ENCODE measurements at regions not wholly inside any gene's neighbourhood (a gene's known extent, or its start where the extent isn't known, plus 50 kb on each side); places are given as distances from the start of the nearest gene placed in this dataset.

GRCh38 chr6:22418714-22419113 lies 121.9 kb upstream of the PRL start:
- CTCF ChIA-PET: no interaction called here

GRCh38 chr6:22421198-22421597 lies 124.4 kb upstream of the PRL start:
- no peaks in the 10 kb centered on the region for H3K36me3 ChIP-seq (ENCODE audit: insufficient read depth, low read length, poor library complexity, severe bottlenecking)
- ChIA-PET POLR2A (ENCODE audit: low non-redundant PET) (no interaction called here), CTCF (no interaction called here)
- DNase-seq (ENCODE audit: low spot score): peak; percentile 53
- BruUV-seq (replicated peaks): no TSS peak
- TF ChIP-seq CTCF (conservative IDR thresholded peaks at IDR 0.05; ENCODE audit: low read depth, low read length): no peak
- TF ChIP-seq EZH2 (IDR thresholded peaks at IDR 0.05; ENCODE audit: borderline replicate concordance, low read depth, low read length, poor library complexity, severe bottlenecking): no peak
- no peaks in the 10 kb centered on the region for H3K27me3 ChIP-seq (replicated peaks; ENCODE audit: insufficient read depth, low read depth, low read length, poor library complexity)
- peaks cover 20% of the 10 kb centered on the region for H3K9me3 ChIP-seq (ENCODE audit: low read depth, low read length, poor library complexity, severe bottlenecking)
- no peak overlapping the region for H3K4me3 ChIP-seq (ENCODE audit: low read depth, low read length, poor library complexity, severe bottlenecking)
- H3K4me1 ChIP-seq (ENCODE audit: insufficient read depth, low read length, poor library complexity, severe bottlenecking): no peaks in the 10 kb centered on the region
- intact Hi-C loops (cut with micrococcal nuclease; ENCODE audit: unreplicated experiment): no loop called here
- no peak overlapping the region for H3K27ac ChIP-seq (ENCODE audit: low read depth, low read length, poor library complexity, severe bottlenecking)

More at GRCh38 chr6:22418714-22419113, 121.9 kb upstream of the PRL start:
- no peak for TF ChIP-seq EZH2 (IDR thresholded peaks at IDR 0.05; ENCODE audit: borderline replicate concordance, low read depth, low read length, poor library complexity, severe bottlenecking)
- TF ChIP-seq CTCF (conservative IDR thresholded peaks at IDR 0.05; ENCODE audit: low read depth, low read length): no peak
- H3K36me3 ChIP-seq (ENCODE audit: insufficient read depth, low read length, poor library complexity, severe bottlenecking): no peaks in the 10 kb centered on the region
- peaks cover 20% of the 10 kb centered on the region for H3K9me3 ChIP-seq (ENCODE audit: low read depth, low read length, poor library complexity, severe bottlenecking)
- H3K4me1 ChIP-seq (ENCODE audit: insufficient read depth, low read length, poor library complexity, severe bottlenecking): peaks cover 7% of the 10 kb centered on the region
- H3K27me3 ChIP-seq (replicated peaks; ENCODE audit: insufficient read depth, low read depth, low read length, poor library complexity): no peaks in the 10 kb centered on the region
- no peak overlapping the region for H3K27ac ChIP-seq (ENCODE audit: low read depth, low read length, poor library complexity, severe bottlenecking)
- no TSS peak for BruUV-seq (replicated peaks)
- POLR2A ChIA-PET (ENCODE audit: low non-redundant PET): no interaction called here
- no peak overlapping the region for H3K4me3 ChIP-seq (ENCODE audit: low read depth, low read length, poor library complexity, severe bottlenecking)
- intact Hi-C loops (cut with micrococcal nuclease; ENCODE audit: unreplicated experiment): loop anchor here (10.0 kb wide), 1 partner anchor 444 kb away; no protein-coding TSS in a partner anchor
- no peak for DNase-seq (ENCODE audit: low spot score)

GRCh38 chr6:22424196-22424595 lies 127.4 kb upstream of the PRL start:
- no TSS peak for BruUV-seq (replicated peaks)
- CTCF ChIA-PET: no interaction called here
- POLR2A ChIA-PET (ENCODE audit: low non-redundant PET): no interaction called here
- DNase-seq (ENCODE audit: low spot score): no peak
- H3K4me3 ChIP-seq (ENCODE audit: low read depth, low read length, poor library complexity, severe bottlenecking): no peak overlapping the region
- H3K27me3 ChIP-seq (replicated peaks; ENCODE audit: insufficient read depth, low read depth, low read length, poor library complexity): no peaks in the 10 kb centered on the region
- TF ChIP-seq EZH2 (IDR thresholded peaks at IDR 0.05; ENCODE audit: borderline replicate concordance, low read depth, low read length, poor library complexity, severe bottlenecking) (no peak), CTCF (conservative IDR thresholded peaks at IDR 0.05; ENCODE audit: low read depth, low read length) (no peak)
- H3K36me3 ChIP-seq (ENCODE audit: insufficient read depth, low read length, poor library complexity, severe bottlenecking): no peaks in the 10 kb centered on the region
- no peak overlapping the region for H3K27ac ChIP-seq (ENCODE audit: low read depth, low read length, poor library complexity, severe bottlenecking)
- peaks cover 14% of the 10 kb centered on the region for H3K9me3 ChIP-seq (ENCODE audit: low read depth, low read length, poor library complexity, severe bottlenecking)
- H3K4me1 ChIP-seq (ENCODE audit: insufficient read depth, low read length, poor library complexity, severe bottlenecking): no peaks in the 10 kb centered on the region
- intact Hi-C loops (cut with micrococcal nuclease; ENCODE audit: unreplicated experiment): no loop called here

Measured in A673 (cell line).